SU-DHL-6 (cell line): ENCODE measurements at regions not wholly inside any gene's neighbourhood (a gene's known extent, or its start where the extent isn't known, plus 50 kb on each side); places are given as distances from the start of the nearest gene placed in this dataset.

Source experiments
- H2AFZ ChIP-seq: fragments of 200-600 bp; sonication (generic); 2 replicates; pipeline ENCODE4 v1.6.1; 2014; ENCODE audit warnings: low read depth, mild to moderate bottlenecking, moderate library complexity, mixed read lengths, antibody characterized with exemption, low read length; ENCODE audit not compliant: severe bottlenecking
- H3F3A ChIP-seq: fragments of 200-600 bp; shearing (Covaris generic); 2 replicates; pipeline ENCODE4 v1.6.0; 2016; ENCODE audit warnings: antibody characterized with exemption, mild to moderate bottlenecking; ENCODE audit not compliant: insufficient read depth
- H3K27ac ChIP-seq: fragments of 200-600 bp; sonication (generic); 2 replicates; pipeline ENCODE4 v1.5.1; 2016; ENCODE audit warnings: low read depth, mild to moderate bottlenecking, low read length, moderate library complexity, mixed read lengths
- H3K27me3 ChIP-seq: fragments of 200-600 bp; sonication (generic), shearing (Covaris generic); 2 replicates; pipeline ENCODE4 v1.6.0; 2014; ENCODE audit warnings: mild to moderate bottlenecking, low read length
- H3K36me3 ChIP-seq: fragments of 200-600 bp; sonication (generic); 2 replicates; pipeline ENCODE4 v1.6.1; 2014; ENCODE audit warnings: mild to moderate bottlenecking, low read length, mixed read lengths
- H3K4me2 ChIP-seq: fragments of 300-600, 200-600 bp; shearing (Covaris generic), sonication (generic); 2 replicates; pipeline ENCODE4 v1.6.0; 2014; ENCODE audit warnings: low read length, low read depth, mild to moderate bottlenecking; ENCODE audit not compliant: poor library complexity, severe bottlenecking
- H3K4me3 ChIP-seq: fragments of 200-600 bp; sonication (generic); 2 replicates; pipeline ENCODE4 v1.5.1; 2014; ENCODE audit warnings: antibody characterized with exemption, low read length, mild to moderate bottlenecking, mixed read lengths; ENCODE audit not compliant: insufficient read depth, poor library complexity, severe bottlenecking
- H3K79me2 ChIP-seq: fragments of 200-600 bp; sonication (generic); 2 replicates; pipeline ENCODE4 v1.6.1; 2014; ENCODE audit warnings: mild to moderate bottlenecking, low read length, moderate library complexity; ENCODE audit not compliant: insufficient read depth
- H3K9ac ChIP-seq: fragments of 200-600 bp; sonication (generic); 2 replicates; pipeline ENCODE4 v1.7.0; 2014; ENCODE audit warnings: mild to moderate bottlenecking, low read length
- H3K9me2 ChIP-seq: fragments of 200-600 bp; sonication (generic); replicated peaks from 2 replicates; pipeline ENCODE4 v1.6.1; 2014; ENCODE audit warnings: low read length; ENCODE audit not compliant: insufficient read depth
- H3K9me3 ChIP-seq: fragments of 200-600 bp; sonication (generic); 2 replicates; pipeline ENCODE4 v1.6.1; 2014; ENCODE audit warnings: low read length, mixed read lengths; ENCODE audit not compliant: insufficient read depth
- H4K20me1 ChIP-seq: fragments of 200-600 bp; sonication (generic); 2 replicates; pipeline ENCODE4 v1.6.1; 2014; ENCODE audit warnings: low read depth, mild to moderate bottlenecking, antibody characterized with exemption, low read length, moderate library complexity, mixed read lengths
- CTCF ChIP-seq: fragments of 200-600 bp; sonication (generic); IDR thresholded peaks from one replicate; pipeline ENCODE4 v1.5.1; 2017; ENCODE audit warnings: antibody characterized with exemption, mild to moderate bottlenecking, low read length, moderate library complexity; ENCODE audit not compliant: insufficient read depth, poor library complexity, severe bottlenecking
- EZH2phosphoT487 ChIP-seq: fragments of 200-600 bp; sonication (generic), shearing (Covaris generic); conservative IDR thresholded peaks from 2 replicates; pipeline ENCODE4 v1.6.1; 2018; ENCODE audit warnings: mild to moderate bottlenecking, antibody characterized with exemption, low read length, moderate library complexity, mixed read lengths

- no peaks in the 10 kb centered on the region for H3K9me2 ChIP-seq
- TF ChIP-seq EZH2phosphoT487 = no peak
- no peak for TF ChIP-seq CTCF
- H3K27me3 ChIP-seq = no peaks in the 10 kb centered on the region
- H3F3A ChIP-seq = no peaks in the 10 kb centered on the region
- H3K4me2 ChIP-seq = no peak overlapping the region
- H3K9ac ChIP-seq = no peak overlapping the region
- no peak overlapping the region for H3K27ac ChIP-seq
- H3K79me2 ChIP-seq = no peaks in the 10 kb centered on the region
- no peak overlapping the region for H2AFZ ChIP-seq
- no peak overlapping the region for H3K4me3 ChIP-seq
- H4K20me1 ChIP-seq = no peaks in the 10 kb centered on the region
- H3K36me3 ChIP-seq = no peaks in the 10 kb centered on the region
- H3K9me3 ChIP-seq = no peaks in the 10 kb centered on the region
Observed at GRCh38 chr1:234681065-234681464, 71.1 kb upstream of the IRF2BP2 start.

GRCh38 chr1:234680331-234680904 lies 70.4 kb upstream of the IRF2BP2 start:
- H3K4me3 ChIP-seq = no peak overlapping the region
- no peaks in the 10 kb centered on the region for H4K20me1 ChIP-seq
- no peaks in the 10 kb centered on the region for H3K27me3 ChIP-seq
- H3K9ac ChIP-seq = no peak overlapping the region
- H3K4me2 ChIP-seq = no peak overlapping the region
- no peaks in the 10 kb centered on the region for H3K9me2 ChIP-seq
- TF ChIP-seq EZH2phosphoT487 (no peak), CTCF (no peak)
- H3K79me2 ChIP-seq = no peaks in the 10 kb centered on the region
- H3F3A ChIP-seq = no peaks in the 10 kb centered on the region
- H3K27ac ChIP-seq = no peak overlapping the region
- no peaks in the 10 kb centered on the region for H3K9me3 ChIP-seq
- H3K36me3 ChIP-seq = no peaks in the 10 kb centered on the region
- H2AFZ ChIP-seq = no peak overlapping the region

- H3K36me3 ChIP-seq = no peaks in the 10 kb centered on the region
- H3K9me2 ChIP-seq = no peaks in the 10 kb centered on the region
- H4K20me1 ChIP-seq = no peaks in the 10 kb centered on the region
- no peaks in the 10 kb centered on the region for H3K79me2 ChIP-seq
- TF ChIP-seq CTCF (no peak), EZH2phosphoT487 (no peak)
- peak overlapping the region; percentile 64 for H3K4me2 ChIP-seq
- no peak overlapping the region for H3K27ac ChIP-seq
- no peaks in the 10 kb centered on the region for H3F3A ChIP-seq
- no peaks in the 10 kb centered on the region for H3K9me3 ChIP-seq
- peak overlapping the region; percentile 49 for H3K4me3 ChIP-seq
- H2AFZ ChIP-seq = peak overlapping the region; percentile 86
- H3K9ac ChIP-seq = peak overlapping the region; percentile 32; the same call in 1 of the 2 replicates
- no peaks in the 10 kb centered on the region for H3K27me3 ChIP-seq
Observed at GRCh38 chr1:234676103-234676594, 66.2 kb upstream of the IRF2BP2 start.
